Osteoblast (primary cell): ENCODE measurements at regions not wholly inside any gene's neighbourhood (a gene's known extent, or its start where the extent isn't known, plus 50 kb on each side); places are given as distances from the start of the nearest gene placed in this dataset.

Source experiments
- DNase-seq: peaks from one replicate; pipeline ENCODE4 v3.0.0; 2011; ENCODE audit warnings: low spot score, mixed read lengths; ENCODE audit not compliant: insufficient read length; ENCODE audit errors: missing footprints
- H2AFZ ChIP-seq: 2 replicates; pipeline ENCODE4 v1.6.0; 2011; ENCODE audit warnings: mild to moderate bottlenecking, low read length
- H3K27ac ChIP-seq: 2 replicates; pipeline ENCODE4 v1.5.1; 2011; ENCODE audit warnings: mild to moderate bottlenecking, low read depth, low read length, moderate library complexity
- H3K27me3 ChIP-seq: 2 replicates; pipeline ENCODE4 v1.6.0; 2012; ENCODE audit warnings: mild to moderate bottlenecking, control low read depth, inconsistent platforms, low read length, moderate library complexity; ENCODE audit not compliant: insufficient read depth
- H3K36me3 ChIP-seq: 2 replicates; pipeline ENCODE4 v1.5.1; 2011; ENCODE audit warnings: mild to moderate bottlenecking, low read length, control low read depth, moderate library complexity; ENCODE audit not compliant: insufficient read depth
- H3K4me1 ChIP-seq: 2 replicates; pipeline ENCODE4 v1.5.1; 2011; ENCODE audit warnings: mild to moderate bottlenecking, low read length, control low read depth, moderate library complexity; ENCODE audit not compliant: insufficient read depth
- H3K4me2 ChIP-seq: 2 replicates; pipeline ENCODE4 v1.6.0; 2011; ENCODE audit warnings: mild to moderate bottlenecking, low read length; ENCODE audit not compliant: insufficient read depth
- H3K4me3 ChIP-seq: fragments of 200-600 bp; sonication (generic); 3 replicates; pipeline ENCODE4 v1.5.1; 2012; ENCODE audit warnings: mild to moderate bottlenecking, low read length, inconsistent platforms; ENCODE audit not compliant: insufficient read depth
- H3K79me2 ChIP-seq: 2 replicates; pipeline ENCODE4 v1.6.0; 2012; ENCODE audit warnings: mild to moderate bottlenecking, low read length, control low read depth, inconsistent platforms; ENCODE audit not compliant: insufficient read depth
- H3K9me3 ChIP-seq: 2 replicates; pipeline ENCODE4 v1.5.1; 2011; ENCODE audit warnings: low read depth, low read length, control low read depth
- H4K20me1 ChIP-seq: 2 replicates; pipeline ENCODE4 v1.6.0; 2012; ENCODE audit warnings: mild to moderate bottlenecking, low read length, control low read depth; ENCODE audit not compliant: insufficient read depth
- TF ChIP-seq, protein P1 (sequence below): IDR thresholded peaks from 2 replicates; pipeline ENCODE4 v1.5.1; 2011; ENCODE audit warnings: mild to moderate bottlenecking, low read depth, low read length, moderate library complexity; ENCODE audit errors: extremely low read depth

DNA sequence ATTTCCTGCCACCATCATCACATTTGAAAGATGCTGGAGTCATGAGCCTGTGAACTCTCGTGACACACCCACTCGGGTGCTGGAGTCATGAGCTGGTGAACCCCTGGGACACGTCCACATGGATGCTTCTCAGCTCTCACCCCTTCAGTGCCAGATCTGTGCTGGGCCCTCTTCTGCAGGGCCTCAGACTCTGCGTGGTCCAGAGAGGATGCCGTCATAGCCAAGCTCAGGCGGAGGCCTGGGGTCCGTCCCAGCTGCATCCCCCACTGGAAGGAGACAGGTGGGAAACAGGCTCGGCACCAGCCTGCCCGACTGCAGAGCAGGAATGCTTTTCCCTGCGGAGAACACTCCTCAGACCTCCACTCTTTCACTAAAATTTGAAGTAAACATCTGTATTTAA, 156.5 kb upstream of the PPP2R2D start:
- Histone ChIP-seq H4K20me1 (no peaks in the 10 kb centered on the region), H3K27ac (no peak overlapping the region), H3K9me3 (peaks cover 4% of the 10 kb centered on the region), H3K4me3 (no peak overlapping the region), H2AFZ (no peak overlapping the region), H3K4me2 (no peak overlapping the region), H3K4me1 (no peaks in the 10 kb centered on the region), H3K79me2 (no peaks in the 10 kb centered on the region), H3K27me3 (no peaks in the 10 kb centered on the region), H3K36me3 (no peaks in the 10 kb centered on the region)
- TF ChIP-seq, protein P1, sequence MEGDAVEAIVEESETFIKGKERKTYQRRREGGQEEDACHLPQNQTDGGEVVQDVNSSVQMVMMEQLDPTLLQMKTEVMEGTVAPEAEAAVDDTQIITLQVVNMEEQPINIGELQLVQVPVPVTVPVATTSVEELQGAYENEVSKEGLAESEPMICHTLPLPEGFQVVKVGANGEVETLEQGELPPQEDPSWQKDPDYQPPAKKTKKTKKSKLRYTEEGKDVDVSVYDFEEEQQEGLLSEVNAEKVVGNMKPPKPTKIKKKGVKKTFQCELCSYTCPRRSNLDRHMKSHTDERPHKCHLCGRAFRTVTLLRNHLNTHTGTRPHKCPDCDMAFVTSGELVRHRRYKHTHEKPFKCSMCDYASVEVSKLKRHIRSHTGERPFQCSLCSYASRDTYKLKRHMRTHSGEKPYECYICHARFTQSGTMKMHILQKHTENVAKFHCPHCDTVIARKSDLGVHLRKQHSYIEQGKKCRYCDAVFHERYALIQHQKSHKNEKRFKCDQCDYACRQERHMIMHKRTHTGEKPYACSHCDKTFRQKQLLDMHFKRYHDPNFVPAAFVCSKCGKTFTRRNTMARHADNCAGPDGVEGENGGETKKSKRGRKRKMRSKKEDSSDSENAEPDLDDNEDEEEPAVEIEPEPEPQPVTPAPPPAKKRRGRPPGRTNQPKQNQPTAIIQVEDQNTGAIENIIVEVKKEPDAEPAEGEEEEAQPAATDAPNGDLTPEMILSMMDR: no peak
- peak; percentile 9 for DNase-seq

DNA sequence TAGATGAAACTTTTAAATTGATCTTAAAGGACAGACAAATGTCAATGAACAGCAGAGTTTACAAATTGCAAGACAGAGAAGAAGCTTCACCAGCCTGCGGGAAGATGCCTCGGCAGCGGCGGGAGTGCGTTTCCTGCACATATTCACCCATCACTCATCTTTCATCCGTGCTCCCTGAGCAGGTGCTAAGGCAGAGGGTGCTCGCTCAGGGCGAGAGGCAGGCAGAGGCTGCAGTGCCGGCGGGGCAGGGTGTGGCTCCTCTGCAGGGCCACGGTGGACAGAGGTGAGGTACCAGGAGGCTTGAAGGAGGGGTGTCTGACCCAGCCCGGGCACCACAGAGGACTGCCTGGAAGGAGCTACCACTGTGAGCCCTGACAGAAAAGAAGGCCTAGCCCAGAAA, 155.2 kb upstream of the PPP2R2D start:
- Histone ChIP-seq H3K4me1 (no peaks in the 10 kb centered on the region), H3K9me3 (no peaks in the 10 kb centered on the region), H3K79me2 (no peaks in the 10 kb centered on the region), H3K4me2 (no peak overlapping the region), H3K36me3 (no peaks in the 10 kb centered on the region), H3K27ac (no peak overlapping the region), H4K20me1 (no peaks in the 10 kb centered on the region), H3K4me3 (no peak overlapping the region), H2AFZ (no peak overlapping the region), H3K27me3 (no peaks in the 10 kb centered on the region)
- peak; percentile 53 for DNase-seq
- TF ChIP-seq, protein P1: no peak

DNA sequence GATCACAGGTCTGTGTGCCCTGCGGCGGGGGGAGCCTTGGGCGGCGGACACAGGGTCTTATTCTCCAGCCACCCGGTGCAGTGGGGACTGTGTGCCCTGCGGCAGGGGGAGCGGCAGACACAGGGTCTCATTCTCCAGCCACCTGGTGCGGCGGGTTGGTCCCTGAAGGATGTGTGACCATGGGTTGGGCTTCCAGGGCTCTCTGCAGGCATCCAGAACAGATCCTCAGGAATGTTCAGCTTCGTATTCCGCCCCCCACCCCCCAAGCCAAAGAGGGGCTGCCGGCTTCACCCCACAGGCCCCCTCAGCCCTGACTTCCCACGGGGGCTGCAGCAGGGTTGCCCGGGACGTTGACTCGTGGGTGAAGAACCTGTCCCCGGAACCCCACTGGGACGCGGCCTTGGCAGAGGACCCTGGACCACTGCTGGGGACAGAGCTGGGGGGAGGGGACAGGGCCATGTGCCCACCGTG, 154.5 kb upstream of the PPP2R2D start:
- no peak overlapping the region for H3K4me3 ChIP-seq
- peak; percentile 71 for DNase-seq
- no peaks in the 10 kb centered on the region for H3K4me1 ChIP-seq
- no peak overlapping the region for H2AFZ ChIP-seq
- no peak overlapping the region for H3K4me2 ChIP-seq
- TF ChIP-seq, protein P1: no peak
- no peaks in the 10 kb centered on the region for H4K20me1 ChIP-seq
- H3K27me3 ChIP-seq: no peaks in the 10 kb centered on the region
- no peaks in the 10 kb centered on the region for H3K79me2 ChIP-seq
- H3K27ac ChIP-seq: no peak overlapping the region
- no peaks in the 10 kb centered on the region for H3K36me3 ChIP-seq
- no peaks in the 10 kb centered on the region for H3K9me3 ChIP-seq

DNA sequence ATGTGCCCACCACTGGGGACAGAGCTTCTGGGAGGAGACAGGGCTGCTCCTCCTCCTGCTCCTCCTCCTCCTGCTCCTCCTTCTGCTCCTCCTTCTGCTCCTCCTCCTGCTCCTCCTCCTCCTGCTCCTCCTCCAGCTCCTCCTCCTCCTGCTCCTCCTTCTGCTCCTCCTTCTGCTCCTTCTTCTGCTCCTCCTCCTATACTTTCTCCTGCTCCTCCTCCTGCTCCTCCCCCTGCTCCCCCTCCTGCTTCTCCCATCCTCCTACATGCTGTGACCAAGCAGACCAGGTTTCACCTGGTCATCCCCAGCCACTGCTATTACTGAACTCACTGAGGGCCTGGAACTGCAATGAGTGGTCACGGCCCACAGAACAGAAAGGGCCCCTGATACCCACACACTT, 154.0 kb upstream of the PPP2R2D start:
- Histone ChIP-seq H3K36me3 (no peaks in the 10 kb centered on the region), H3K27me3 (no peaks in the 10 kb centered on the region), H4K20me1 (no peaks in the 10 kb centered on the region), H3K27ac (no peak overlapping the region), H3K4me2 (no peak overlapping the region), H3K79me2 (no peaks in the 10 kb centered on the region), H2AFZ (no peak overlapping the region), H3K4me1 (no peaks in the 10 kb centered on the region), H3K4me3 (no peak overlapping the region), H3K9me3 (no peaks in the 10 kb centered on the region)
- DNase-seq: peak; percentile 4
- TF ChIP-seq, protein P1: no peak
